Activated CD4-positive, alpha-beta T cell treated with anti-CD3 and anti-CD28 coated beads, Interleukin-10, Interleukin-2, amounts not matched to agents 100 ng/mL and 50 ng/mL, durations not matched to agents 16 hours and 8 hours (primary cell): ENCODE measurements at regions not wholly inside any gene's neighbourhood (a gene's known extent, or its start where the extent isn't known, plus 50 kb on each side); places are given as distances from the start of the nearest gene placed in this dataset.

Experiments
- DNase-seq: peaks from one replicate; pipeline ENCODE4 v3.0.0-alpha.2; 2020

- DNase-seq = no peak
Measured at GRCh38 chr7:41060796-41061195, 642.1 kb downstream of the INHBA start.

DNA sequence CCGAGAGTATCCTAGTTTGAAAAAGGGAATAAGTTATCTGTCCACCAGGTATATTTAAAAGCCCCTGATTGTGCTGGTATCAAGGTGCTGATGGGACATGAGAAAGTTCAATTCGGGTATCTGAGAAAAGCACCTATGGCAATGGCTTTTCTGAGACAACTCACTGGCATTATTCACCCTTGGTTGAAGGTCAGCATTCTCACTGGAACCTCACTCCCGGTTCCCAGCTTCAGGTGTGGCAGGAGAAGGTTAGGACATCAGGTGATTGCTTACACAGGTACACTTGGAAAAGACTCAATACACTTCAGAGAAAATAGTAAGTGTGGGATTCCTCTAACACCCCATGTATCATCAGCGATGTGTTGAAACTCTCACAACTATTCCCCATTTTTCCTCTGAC, 643.1 kb downstream of the INHBA start:
- no peak for DNase-seq

DNA sequence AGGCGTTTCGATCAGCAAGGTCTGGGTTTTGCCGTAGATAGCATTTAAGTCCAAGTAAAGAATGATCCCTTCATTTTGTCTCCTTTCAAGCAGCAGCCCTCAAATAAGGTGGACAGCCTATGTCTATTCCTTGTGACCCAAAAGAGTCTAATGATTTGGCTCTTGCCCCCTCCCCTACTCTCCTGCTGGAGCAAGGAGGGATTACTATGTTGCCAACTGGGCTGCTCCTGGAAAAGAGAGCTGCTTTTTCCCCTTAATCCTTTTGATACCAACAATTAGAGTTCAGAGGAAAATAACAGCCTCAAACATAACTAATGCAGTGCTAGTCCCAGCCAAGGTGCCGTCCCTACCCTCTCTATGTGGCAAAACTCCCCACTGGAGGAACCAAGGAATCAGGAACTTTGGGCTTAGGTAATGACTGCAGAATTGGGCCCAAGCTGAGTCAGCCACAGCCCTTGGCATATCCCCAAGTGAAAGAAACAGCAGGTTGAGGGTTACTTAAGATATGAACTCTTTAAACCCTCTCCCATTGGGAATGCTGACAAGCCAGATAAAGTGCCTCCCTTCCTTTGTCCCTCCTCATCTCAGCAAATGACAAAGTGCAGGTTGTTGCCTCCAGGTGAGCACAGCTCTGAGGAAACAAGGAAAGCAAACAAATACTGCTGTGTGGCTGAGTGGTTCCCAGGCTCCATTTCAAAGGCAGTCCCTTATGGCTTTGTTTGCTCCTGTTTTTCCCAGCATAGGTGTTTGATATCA, 643.7 kb downstream of the INHBA start:
- no peak for DNase-seq

DNA sequence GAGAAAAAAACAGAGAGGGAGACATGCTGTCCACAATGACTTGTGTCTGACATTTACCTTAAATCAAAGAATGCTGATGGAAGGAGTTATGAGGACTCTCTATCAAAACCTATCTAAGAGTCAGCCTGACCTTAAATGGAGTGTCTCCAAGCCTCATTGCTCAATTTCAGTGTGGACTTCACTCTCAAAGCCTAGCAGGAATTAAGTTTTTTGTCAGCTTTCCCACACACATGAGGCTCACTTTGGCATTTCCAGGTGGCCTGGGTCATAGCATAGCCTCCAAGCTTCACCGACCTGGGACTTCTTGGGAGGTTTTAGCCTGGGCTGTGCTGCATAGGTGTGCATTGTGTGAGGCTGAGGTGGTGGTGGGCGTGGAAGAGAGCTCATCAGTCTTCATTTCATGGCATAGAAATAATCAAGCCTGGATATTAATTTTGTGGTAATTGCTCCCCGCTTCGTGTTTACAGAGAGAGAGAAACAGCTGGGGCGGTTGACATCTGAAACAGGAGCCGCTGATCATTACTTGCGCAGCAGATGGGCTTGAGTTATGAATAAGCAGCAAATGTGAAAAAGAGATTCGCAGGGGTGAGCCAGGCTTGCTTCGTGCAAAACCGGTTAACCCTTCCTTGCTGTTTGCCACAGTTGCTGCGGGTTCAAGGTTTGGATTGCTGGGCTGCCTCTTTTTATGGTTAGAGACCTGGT, 647.8 kb downstream of the INHBA start:
- DNase-seq = no peak

- no peak for DNase-seq
Measured at GRCh38 chr7:41053820-41054219, 649.1 kb downstream of the INHBA start.

DNA sequence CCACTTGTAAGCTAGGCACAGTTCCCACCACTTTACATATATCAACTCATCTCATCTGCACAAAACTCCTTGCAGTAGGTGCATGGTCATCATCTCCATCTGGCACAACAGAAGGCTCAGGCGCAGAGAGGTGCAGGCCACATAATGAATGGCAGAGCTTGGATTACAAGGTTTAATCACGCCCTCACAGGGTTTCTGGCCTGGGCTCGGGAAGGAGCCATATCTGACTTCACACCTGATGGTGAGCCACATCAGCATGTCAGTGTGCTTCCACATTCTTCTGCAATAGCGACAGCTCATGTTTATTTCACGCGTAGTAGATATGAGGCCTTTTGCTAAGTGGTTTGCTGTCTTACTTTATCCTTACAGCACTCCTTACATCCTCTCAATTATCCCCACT, 650.2 kb downstream of the INHBA start:
- DNase-seq = no peak

DNA sequence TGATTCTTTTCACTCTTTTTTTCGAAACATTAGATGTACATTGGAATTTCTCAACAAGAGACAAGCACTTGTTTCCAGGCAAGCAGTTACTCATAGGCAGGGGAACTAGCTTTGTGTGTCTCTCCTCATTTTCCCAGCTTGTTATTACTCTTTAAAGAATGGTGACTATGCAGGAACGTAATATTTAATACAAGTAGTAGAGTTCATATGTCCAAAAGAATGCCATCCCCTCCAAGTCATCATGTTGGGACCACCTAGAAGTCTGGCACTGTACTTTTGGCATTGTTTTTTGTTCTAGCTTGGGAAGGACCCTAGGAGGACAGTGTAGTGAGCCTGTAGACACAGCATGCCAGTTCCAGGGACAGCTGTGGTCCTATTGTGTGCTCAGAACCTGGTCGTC, 650.7 kb downstream of the INHBA start:
- DNase-seq = no peak

DNA sequence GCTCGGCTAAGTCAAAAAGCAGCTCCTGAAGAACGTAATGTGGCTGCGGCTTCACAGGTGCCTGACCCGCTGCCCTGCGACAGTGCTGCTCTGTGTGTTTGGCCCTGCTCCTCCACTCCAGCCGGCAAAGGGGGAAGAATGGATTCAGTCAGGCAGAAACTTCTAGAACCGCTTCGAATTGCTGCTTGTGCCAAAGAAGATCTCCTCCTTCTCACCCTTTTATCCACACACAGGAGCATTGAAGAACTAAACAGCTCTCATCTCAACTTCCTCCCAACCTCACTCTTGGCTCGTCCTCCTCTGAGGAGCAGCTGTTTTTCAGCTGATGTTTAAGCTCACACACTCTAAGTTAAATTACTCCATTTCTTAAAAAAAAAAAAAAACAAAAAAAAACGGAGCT, 651.4 kb downstream of the INHBA start:
- no peak for DNase-seq

GRCh38 chr7:41051062-41051461, 651.8 kb downstream of the INHBA start:
- no peak for DNase-seq

GRCh38 chr7:41048771-41049170, 654.1 kb downstream of the INHBA start:
- DNase-seq = no peak

DNA sequence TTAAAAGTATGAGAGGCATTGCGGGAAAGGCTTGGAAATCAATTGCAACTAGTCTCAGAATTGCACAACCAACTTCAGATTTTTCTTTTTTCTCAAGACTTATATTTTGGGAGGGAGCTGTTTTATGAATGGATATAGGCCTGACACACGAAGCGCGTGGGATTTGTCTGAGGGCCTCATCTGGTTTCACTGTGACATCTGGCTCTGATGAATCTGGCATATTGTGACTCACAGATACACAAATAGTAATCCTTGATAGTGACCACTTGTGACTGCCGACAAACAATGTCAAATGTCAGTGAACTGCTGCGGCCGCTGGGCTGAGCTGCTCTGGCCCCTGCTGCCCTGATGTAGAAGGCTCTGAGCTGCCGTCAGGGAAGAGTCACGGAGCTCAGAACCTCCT, 655.1 kb downstream of the INHBA start:
- no peak for DNase-seq

DNA sequence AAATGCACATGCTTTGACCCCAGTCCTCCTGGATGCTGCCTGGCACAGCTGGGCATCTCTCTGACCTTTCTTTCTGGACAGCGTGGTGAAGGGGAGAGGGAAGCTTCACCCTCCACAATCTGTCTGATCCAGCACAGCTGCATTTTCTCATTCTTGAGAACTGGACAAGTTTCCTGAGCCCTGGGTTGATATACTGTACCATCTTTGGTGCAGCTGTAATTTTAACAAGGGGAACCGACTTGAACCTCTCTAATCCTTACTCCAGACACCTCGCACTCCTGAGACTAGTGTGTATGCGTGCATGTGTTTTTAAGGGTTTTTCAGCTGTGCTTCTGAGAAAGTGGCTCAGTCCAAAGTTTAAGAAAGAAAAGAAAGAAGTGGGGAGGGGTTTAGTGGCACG, 655.7 kb downstream of the INHBA start:
- no peak for DNase-seq

DNA sequence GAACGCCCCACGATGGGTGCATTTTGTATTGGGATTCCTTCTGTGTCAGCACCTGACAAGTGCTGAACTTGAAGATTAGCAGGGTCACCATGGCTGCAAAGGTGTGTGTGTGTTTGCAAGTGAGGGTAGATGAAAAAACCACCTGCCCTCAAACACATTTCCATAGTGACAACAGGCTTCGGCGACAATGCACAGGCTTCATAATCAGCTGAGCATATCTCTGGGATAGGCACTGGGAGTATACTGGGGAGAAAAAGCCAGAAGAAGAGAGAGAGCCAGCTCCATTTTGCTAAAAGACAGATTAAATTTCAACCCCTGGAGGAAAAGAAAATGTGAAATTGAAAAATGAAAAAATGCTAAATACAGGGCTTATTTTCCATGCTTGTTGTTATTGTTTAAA, 656.1 kb downstream of the INHBA start:
- no peak for DNase-seq

GRCh38 chr7:41046221-41046761, 656.6 kb downstream of the INHBA start:
- DNase-seq = no peak

DNA sequence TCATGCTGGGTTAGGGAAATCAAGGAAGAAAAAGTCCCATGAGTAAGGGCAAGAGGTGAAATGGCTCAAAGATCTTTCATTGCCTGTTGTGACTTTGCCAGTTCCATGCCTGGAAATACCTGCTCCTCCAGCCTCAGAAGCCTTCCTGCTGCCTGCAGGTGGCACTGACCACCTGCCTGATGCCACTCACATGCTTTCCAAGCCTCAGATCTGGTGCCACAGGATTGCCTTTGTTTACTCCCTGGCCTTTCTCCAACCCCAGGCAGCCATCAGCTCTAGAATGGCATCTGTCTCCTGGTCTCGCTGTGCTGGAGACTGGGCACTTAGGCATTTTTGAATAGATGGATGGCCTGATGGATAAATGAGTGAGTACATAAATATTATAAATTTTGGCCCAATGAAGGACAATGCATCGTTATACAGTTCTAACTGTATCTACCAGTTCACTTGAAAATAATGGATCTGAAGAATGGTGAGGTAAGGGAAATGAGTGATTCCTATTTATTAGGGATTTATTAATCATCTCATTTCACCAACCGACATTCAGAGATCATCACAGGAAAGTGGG, 657.2 kb downstream of the INHBA start:
- no peak for DNase-seq

DNA sequence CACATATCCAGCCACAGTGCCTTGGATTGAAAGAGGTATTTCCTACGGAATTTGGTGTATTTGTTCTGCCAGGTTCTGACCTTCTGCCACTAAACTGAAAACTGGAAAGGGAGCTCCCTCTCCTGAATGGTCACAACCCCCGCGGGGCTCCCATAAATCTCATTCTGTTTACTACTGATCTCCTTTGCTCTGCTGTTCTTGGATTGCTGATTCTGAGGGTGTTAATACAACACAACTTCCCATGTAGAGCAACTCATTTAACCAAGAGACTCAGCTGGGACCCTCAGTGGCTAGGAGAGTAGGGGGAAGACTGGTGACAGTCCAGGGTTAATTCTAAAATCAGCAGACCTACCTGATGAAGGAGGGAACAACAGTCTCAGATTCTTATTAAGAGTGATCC, 662.9 kb downstream of the INHBA start:
- DNase-seq = no peak

DNA sequence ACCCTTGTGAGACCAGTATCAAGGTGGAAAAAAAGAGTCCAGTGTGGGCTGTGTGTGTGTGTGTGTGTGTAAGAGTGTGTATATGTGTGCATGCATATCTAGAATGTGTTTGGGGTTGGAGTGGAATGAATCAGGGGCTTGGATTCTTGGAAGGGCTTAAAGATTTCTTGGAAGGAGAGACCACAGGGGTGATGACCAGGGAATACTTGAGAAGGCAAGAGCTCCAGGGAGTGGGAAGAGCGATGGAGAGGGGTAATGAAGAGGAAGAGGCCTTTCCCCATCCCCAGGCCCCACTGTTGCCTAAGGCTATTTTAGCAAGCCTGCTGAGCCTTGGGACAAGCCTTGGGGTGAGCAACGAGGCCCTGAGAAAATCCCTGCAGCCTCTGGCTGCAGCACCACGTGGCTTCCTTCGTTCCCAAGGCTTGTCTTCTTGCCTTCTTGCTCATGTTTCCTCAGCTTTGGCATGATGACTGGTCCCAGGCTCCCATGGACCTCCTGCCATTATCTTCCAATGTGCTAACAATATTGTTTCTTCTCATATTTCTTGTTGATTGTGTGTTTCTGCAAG, 663.4 kb downstream of the INHBA start:
- DNase-seq = no peak

DNA sequence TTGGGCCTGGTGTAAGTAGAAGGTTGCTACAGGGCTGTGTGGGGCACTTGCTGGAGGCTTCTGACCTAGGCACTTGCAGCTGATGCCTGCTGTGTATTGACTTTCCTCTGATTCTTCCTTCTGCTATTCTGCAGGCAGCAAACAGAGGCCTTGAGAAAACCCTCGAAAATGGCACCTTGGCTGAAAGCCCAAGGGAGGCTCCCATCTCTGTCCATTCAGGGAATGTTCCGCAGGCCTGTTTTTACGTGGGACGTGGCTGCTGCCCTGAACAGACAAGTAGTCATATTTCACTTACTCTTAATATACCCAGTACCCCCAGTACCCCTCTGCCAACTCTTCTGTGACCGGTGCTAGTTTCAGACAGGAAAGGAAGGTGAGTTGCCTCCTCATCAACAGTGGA, 664.7 kb downstream of the INHBA start:
- DNase-seq = no peak

GRCh38 chr7:41037691-41038090, 665.2 kb downstream of the INHBA start:
- DNase-seq = no peak

GRCh38 chr7:41035794-41036193, 667.1 kb downstream of the INHBA start:
- DNase-seq = no peak

DNA sequence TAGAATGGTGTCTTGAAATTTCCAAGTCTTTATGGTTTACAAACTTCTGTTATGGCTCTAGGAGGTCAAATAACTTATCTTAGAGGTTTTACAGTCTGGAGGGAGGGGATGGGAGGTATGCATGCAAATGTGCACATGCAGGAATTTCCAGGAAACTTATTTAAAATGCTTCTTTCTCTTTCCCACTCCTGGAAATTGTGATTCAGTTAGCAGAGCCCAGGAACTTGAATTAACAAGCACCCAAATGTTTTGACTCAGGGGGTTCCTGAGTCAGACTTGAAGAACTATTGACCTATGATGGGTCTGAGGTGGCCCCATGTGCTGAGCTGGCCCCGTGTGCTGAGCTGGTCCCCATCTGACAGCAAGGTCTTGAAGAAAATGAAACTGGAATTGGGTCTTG, 669.4 kb downstream of the INHBA start:
- DNase-seq = no peak

- no peak for DNase-seq
Measured at GRCh38 chr7:41030673-41031072, 672.2 kb downstream of the INHBA start.

- DNase-seq = no peak
Measured at GRCh38 chr7:41029072-41029499, 673.8 kb downstream of the INHBA start.

GRCh38 chr7:41028580-41028979, 674.3 kb downstream of the INHBA start:
- no peak for DNase-seq
